ENCODE measurements at regions not wholly inside any gene's neighbourhood (a gene's known extent, or its start where the extent isn't known, plus 50 kb on each side); places are given as distances from the start of the nearest gene placed in this dataset.

DNA sequence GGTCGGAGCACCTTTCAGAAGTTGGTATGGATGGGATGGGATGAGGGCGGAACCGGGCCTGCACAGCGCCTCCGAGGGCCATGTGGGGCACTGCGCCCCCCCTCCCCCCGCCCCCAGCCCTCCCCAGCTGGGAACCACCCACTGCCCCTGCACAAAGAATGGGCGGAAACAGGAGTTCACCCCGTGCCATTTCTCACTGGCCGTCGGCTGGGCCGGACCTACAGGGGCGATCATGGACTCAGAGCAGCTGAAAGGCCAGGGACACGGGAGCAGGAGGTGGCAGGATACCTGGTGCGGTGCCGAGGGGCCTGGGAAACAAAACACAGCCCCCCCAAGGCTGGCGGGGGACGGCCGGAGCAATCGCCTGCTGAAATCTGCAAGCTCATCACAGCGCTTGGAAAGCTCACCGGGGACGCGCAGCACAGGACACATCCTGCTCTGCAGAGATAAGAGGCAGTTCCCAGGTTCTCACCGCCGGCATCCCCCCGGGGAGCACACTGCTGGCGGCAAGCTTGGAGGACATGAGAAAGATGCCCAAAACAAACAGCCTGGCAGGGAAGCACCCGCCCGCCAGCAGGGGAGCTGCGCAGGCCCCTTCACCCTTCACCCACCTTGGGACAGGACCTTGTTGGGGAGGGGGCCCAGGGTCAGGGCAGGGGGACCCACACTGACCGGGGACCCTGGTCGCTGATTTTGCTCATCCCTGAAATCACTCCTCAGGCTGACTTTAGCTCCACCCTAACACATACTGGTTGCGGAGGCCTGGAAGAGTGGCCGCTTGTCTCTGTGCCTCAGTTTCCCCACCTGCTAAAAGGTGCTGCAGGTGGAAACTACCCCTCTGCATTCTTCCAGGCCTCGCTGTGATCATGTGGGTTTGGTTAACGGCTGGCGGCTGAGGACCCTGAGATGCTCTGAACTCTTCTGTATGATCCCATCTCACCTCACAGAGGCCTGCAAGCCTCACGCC lies 263.9 kb downstream of the C16orf95 start:
- Histone ChIP-seq H3K36me3 (replicated peaks) (no peaks in the 10 kb centered on the region), H3K4me1 (no peaks in the 10 kb centered on the region), H3K27me3 (ENCODE audit: low read depth) (no peaks in the 10 kb centered on the region), H3K4me3 (no peak overlapping the region), H3K9me3 (no peaks in the 10 kb centered on the region)
- DNase-seq (ENCODE audit: low spot score in 2 of 2) = no peak
- in situ Hi-C loops (cut with MboI; ENCODE audit: low sequenced_read_pairs) = no loop called here

DNA sequence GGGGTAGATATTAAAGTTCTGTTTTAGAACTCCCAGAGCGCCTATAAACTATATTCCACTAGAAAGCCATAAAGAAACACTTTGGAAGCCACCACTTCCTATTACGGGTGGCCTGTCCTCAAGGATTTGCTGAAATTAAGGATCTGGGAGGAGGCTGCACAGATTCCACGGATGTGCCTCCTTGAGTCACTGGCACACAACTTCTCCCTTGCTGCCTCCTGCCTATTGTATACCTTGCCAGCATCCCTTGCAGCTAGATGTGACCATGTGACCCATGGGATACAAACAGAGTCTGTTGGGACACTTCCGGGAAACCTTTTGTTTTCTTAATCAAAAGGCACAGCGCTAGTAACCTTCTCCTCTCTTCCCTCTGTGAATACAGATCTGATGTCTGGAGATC lies 263.0 kb downstream of the C16orf95 start:
- Histone ChIP-seq H3K27me3 (ENCODE audit: low read depth) (no peaks in the 10 kb centered on the region), H3K36me3 (replicated peaks) (no peaks in the 10 kb centered on the region), H3K4me1 (no peaks in the 10 kb centered on the region), H3K4me3 (no peak overlapping the region), H3K9me3 (no peaks in the 10 kb centered on the region)
- no peak for DNase-seq (ENCODE audit: low spot score in 2 of 2)
- in situ Hi-C loops (cut with MboI; ENCODE audit: low sequenced_read_pairs) = no loop called here

- Histone ChIP-seq H3K4me3 (no peak overlapping the region), H3K4me1 (no peaks in the 10 kb centered on the region), H3K9me3 (no peaks in the 10 kb centered on the region), H3K27me3 (ENCODE audit: low read depth) (no peaks in the 10 kb centered on the region), H3K36me3 (replicated peaks) (no peaks in the 10 kb centered on the region)
- in situ Hi-C loops (cut with MboI; ENCODE audit: low sequenced_read_pairs) = no loop called here
- no peak for DNase-seq (ENCODE audit: low spot score in 2 of 2)
Observed at GRCh38 chr16:87054856-87055255, 262.3 kb downstream of the C16orf95 start.

GRCh38 chr16:87056083-87056482 lies 261.1 kb downstream of the C16orf95 start:
- DNase-seq (ENCODE audit: low spot score in 2 of 2) = no peak
- in situ Hi-C loops (cut with MboI; ENCODE audit: low sequenced_read_pairs) = no loop called here

DNA sequence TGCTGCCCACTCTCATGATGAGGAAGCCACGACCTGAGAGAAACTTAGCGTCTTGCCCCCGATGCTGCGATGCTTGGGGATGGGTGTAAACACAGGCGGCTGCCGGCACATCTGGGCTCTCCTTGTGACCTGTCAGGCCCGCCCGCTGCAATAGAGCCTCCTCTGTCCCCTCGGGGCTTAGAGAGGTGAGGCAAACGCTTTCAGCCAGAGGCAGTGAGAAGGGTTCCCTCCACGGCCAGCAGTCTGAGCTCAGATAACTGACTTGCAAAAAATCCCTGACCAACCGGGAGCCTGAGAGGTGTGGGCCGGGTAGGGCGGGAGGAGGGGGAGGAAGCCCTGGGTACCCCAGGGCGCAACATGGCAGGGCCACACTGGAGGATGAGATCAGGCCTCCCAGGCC lies 260.6 kb downstream of the C16orf95 start:
- Histone ChIP-seq H3K27me3 (ENCODE audit: low read depth) (no peaks in the 10 kb centered on the region), H3K4me1 (no peaks in the 10 kb centered on the region), H3K4me3 (no peak overlapping the region), H3K36me3 (replicated peaks) (no peaks in the 10 kb centered on the region), H3K9me3 (no peaks in the 10 kb centered on the region)
- DNase-seq (ENCODE audit: low spot score in 2 of 2) = no peak
- in situ Hi-C loops (cut with MboI; ENCODE audit: low sequenced_read_pairs) = no loop called here

More at GRCh38 chr16:87056083-87056482, 261.1 kb downstream of the C16orf95 start:
- Histone ChIP-seq H3K4me3 (no peak overlapping the region), H3K36me3 (replicated peaks) (no peaks in the 10 kb centered on the region), H3K4me1 (no peaks in the 10 kb centered on the region), H3K27me3 (ENCODE audit: low read depth) (no peaks in the 10 kb centered on the region), H3K9me3 (no peaks in the 10 kb centered on the region)

GRCh38 chr16:87057211-87057881 lies 259.8 kb downstream of the C16orf95 start:
- in situ Hi-C loops (cut with MboI; ENCODE audit: low sequenced_read_pairs) = no loop called here
- no peaks in the 10 kb centered on the region for H3K36me3 ChIP-seq (replicated peaks)
- peaks cover 1% of the 10 kb centered on the region for H3K4me1 ChIP-seq
- H3K4me3 ChIP-seq = no peak overlapping the region
- H3K9me3 ChIP-seq = no peaks in the 10 kb centered on the region
- no peaks in the 10 kb centered on the region for H3K27me3 ChIP-seq (ENCODE audit: low read depth)
- no peak for DNase-seq (ENCODE audit: low spot score in 2 of 2)

DNA sequence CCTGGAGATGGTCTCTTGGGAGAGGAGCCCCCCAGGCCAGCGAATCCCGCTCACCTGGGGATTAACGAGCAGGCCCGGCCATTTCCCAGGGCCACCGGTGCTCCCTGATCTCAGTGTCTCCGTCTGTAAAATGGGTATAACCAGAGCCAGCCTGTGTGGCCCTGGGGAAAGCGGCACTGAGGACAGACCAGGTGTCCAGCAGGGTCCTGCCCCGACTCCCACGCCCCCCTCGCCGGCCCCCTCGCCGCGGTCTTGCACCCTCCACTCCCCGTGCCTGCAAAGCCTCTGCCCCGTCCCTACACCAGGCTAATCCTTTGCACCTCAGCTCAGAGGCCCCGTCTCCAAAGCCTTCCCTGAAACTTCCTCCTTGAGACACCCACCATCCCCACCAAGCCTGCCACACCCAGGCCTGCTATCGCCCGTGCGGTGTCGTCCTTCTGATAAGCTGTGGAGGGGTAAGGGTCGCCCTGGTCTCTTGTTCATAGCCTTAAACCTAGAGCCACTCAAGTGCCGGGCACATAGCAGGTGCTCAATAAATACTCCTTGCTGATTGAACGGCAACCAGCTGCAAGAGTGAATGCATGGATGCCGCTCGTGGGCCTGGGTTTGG lies 259.1 kb downstream of the C16orf95 start:
- in situ Hi-C loops (cut with MboI; ENCODE audit: low sequenced_read_pairs) = no loop called here
- no peaks in the 10 kb centered on the region for H3K27me3 ChIP-seq (ENCODE audit: low read depth)

DNA sequence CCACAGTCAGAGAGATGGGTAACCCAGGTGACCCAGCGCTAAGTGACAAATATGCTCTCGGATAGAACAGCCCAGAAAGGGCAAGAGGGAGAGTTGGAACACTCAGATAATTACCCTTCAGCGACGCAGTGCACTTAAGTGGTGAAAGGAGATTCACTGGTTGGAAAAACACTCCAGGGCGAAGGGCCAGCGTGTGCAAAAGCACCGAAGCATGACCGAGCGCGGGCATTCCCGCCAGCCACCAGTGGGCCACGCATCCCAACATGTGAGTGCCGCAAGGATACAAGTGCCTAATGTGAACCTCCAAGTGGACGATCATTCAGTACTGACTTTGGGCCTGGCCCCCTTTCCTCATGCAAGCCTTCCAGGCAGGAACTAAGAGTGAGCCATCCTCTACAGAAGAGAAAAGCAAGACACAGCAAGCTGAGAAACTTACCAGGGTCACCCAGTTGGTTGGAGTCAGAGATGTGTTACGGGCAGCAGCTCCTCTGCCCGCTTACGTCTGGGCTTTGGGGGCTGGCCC lies 258.4 kb downstream of the C16orf95 start:
- Histone ChIP-seq H3K9me3 (no peaks in the 10 kb centered on the region), H3K27me3 (ENCODE audit: low read depth) (no peaks in the 10 kb centered on the region), H3K4me1 (peaks cover 4% of the 10 kb centered on the region), H3K4me3 (no peak overlapping the region), H3K36me3 (replicated peaks) (no peaks in the 10 kb centered on the region)
- DNase-seq (ENCODE audit: low spot score in 2 of 2) = no peak
- in situ Hi-C loops (cut with MboI; ENCODE audit: low sequenced_read_pairs) = no loop called here

More for the DNA sequence above, 259.1 kb downstream of the C16orf95 start:
- no peak overlapping the region for H3K4me3 ChIP-seq
- H3K9me3 ChIP-seq = no peaks in the 10 kb centered on the region
- peaks cover 4% of the 10 kb centered on the region for H3K4me1 ChIP-seq
- no peak for DNase-seq (ENCODE audit: low spot score in 2 of 2)
- no peaks in the 10 kb centered on the region for H3K36me3 ChIP-seq (replicated peaks)

- no peaks in the 10 kb centered on the region for H3K36me3 ChIP-seq (replicated peaks)
- H3K27me3 ChIP-seq (ENCODE audit: low read depth) = no peaks in the 10 kb centered on the region
- H3K4me3 ChIP-seq = no peak overlapping the region
- in situ Hi-C loops (cut with MboI; ENCODE audit: low sequenced_read_pairs) = loop anchor here (5.0 kb wide), 1 partner anchor 498 kb away; no protein-coding TSS in a partner anchor
- H3K9me3 ChIP-seq = no peaks in the 10 kb centered on the region
- DNase-seq (ENCODE audit: low spot score in 2 of 2) = no peak
- H3K4me1 ChIP-seq = peaks cover 4% of the 10 kb centered on the region
Observed at GRCh38 chr16:87060034-87060986, 256.9 kb downstream of the C16orf95 start.

- DNase-seq (ENCODE audit: low spot score in 2 of 2) = no peak
- Histone ChIP-seq H3K4me3 (no peak overlapping the region), H3K36me3 (replicated peaks) (no peaks in the 10 kb centered on the region), H3K27me3 (ENCODE audit: low read depth) (no peaks in the 10 kb centered on the region), H3K9me3 (no peaks in the 10 kb centered on the region), H3K4me1 (peaks cover 4% of the 10 kb centered on the region)
- in situ Hi-C loops (cut with MboI; ENCODE audit: low sequenced_read_pairs) = loop anchor here (5.0 kb wide), 1 partner anchor 499 kb away; no protein-coding TSS in a partner anchor
Observed at GRCh38 chr16:87061243-87061920, 255.8 kb downstream of the C16orf95 start.

- Histone ChIP-seq H3K4me3 (no peak overlapping the region), H3K4me1 (peaks cover 4% of the 10 kb centered on the region), H3K27me3 (ENCODE audit: low read depth) (no peaks in the 10 kb centered on the region), H3K36me3 (replicated peaks) (no peaks in the 10 kb centered on the region), H3K9me3 (no peaks in the 10 kb centered on the region)
- in situ Hi-C loops (cut with MboI; ENCODE audit: low sequenced_read_pairs) = loop anchor here (5.0 kb wide), 1 partner anchor 501 kb away; no protein-coding TSS in a partner anchor
- peak; percentile 49 to 86 for DNase-seq (ENCODE audit: low spot score in 2 of 2)
Observed at GRCh38 chr16:87062569-87063442, 254.4 kb downstream of the C16orf95 start.
